Dermis microvascular lymphatic vessel endothelial cell (primary cell): ENCODE measurements at regions not wholly inside any gene's neighbourhood (a gene's known extent, or its start where the extent isn't known, plus 50 kb on each side); places are given as distances from the start of the nearest gene placed in this dataset.

ENCODE experiments used
- DNase-seq, 2 donors: peaks; one replicate each; pipeline versions ENCODE4 v3.0.0 to v3.0.0-alpha.2; 2010; ENCODE audit warnings: low read depth in 2 of 2

GRCh38 chr13:81683521-81683920 is 1342.6 kb upstream of the SPRY2 start:
- DNase-seq, result no peak

GRCh38 chr13:81682081-81682630 is 1341.2 kb upstream of the SPRY2 start:
- no peak for DNase-seq

- DNase-seq, result no peak
Measured at GRCh38 chr13:81677857-81678256, 1336.9 kb upstream of the SPRY2 start.

GRCh38 chr13:81676008-81676407 is 1335.1 kb upstream of the SPRY2 start:
- DNase-seq, result no peak

- no peak for DNase-seq
Measured at GRCh38 chr13:81671064-81671463, 1330.1 kb upstream of the SPRY2 start.

- DNase-seq, result no peak
Measured at GRCh38 chr13:81670048-81670447, 1329.1 kb upstream of the SPRY2 start.

GRCh38 chr13:81664872-81665271 is 1323.9 kb upstream of the SPRY2 start:
- no peak for DNase-seq

- no peak for DNase-seq
Measured at GRCh38 chr13:81659984-81660383, 1319.1 kb upstream of the SPRY2 start.

- DNase-seq, result no peak
Measured at GRCh38 chr13:81658598-81659370, 1317.9 kb upstream of the SPRY2 start.

GRCh38 chr13:81639984-81640582 is 1299.2 kb upstream of the SPRY2 start:
- no peak for DNase-seq

- no peak for DNase-seq
Measured at GRCh38 chr13:81637457-81637856, 1296.5 kb upstream of the SPRY2 start.

GRCh38 chr13:81636120-81636519 is 1295.2 kb upstream of the SPRY2 start:
- DNase-seq, result no peak

GRCh38 chr13:81615031-81615430 is 1274.1 kb upstream of the SPRY2 start:
- no peak for DNase-seq

GRCh38 chr13:81610644-81611043 is 1269.7 kb upstream of the SPRY2 start:
- DNase-seq, result no peak

GRCh38 chr13:81609335-81609734 is 1268.4 kb upstream of the SPRY2 start:
- DNase-seq, result no peak

- no peak for DNase-seq
Measured at GRCh38 chr13:81606074-81606473, 1265.1 kb upstream of the SPRY2 start.

- no peak for DNase-seq
Measured at GRCh38 chr13:81602241-81602640, 1261.3 kb upstream of the SPRY2 start.

- no peak for DNase-seq
Measured at GRCh38 chr13:81597101-81597500, 1256.2 kb upstream of the SPRY2 start.

- DNase-seq, result no peak
Measured at GRCh38 chr13:81596224-81596753, 1255.4 kb upstream of the SPRY2 start.

GRCh38 chr13:81591528-81592220 is 1250.7 kb upstream of the SPRY2 start:
- no peak for DNase-seq

- DNase-seq, result no peak
Measured at GRCh38 chr13:81582381-81582780, 1241.5 kb upstream of the SPRY2 start.

GRCh38 chr13:81577601-81578195 is 1236.8 kb upstream of the SPRY2 start:
- DNase-seq, result no peak
